Body of pancreas (tissue), 4 donors: ENCODE measurements at regions not wholly inside any gene's neighbourhood (a gene's known extent, or its start where the extent isn't known, plus 50 kb on each side); places are given as distances from the start of the nearest gene placed in this dataset.

Source experiments
- ATAC-seq: fragments of 150-250 bp; one replicate; pipeline ENCODE4 v1.9.1; 2016
- DNase-seq, 4 donors: peaks; one replicate each; pipeline ENCODE4 v3.0.0-alpha.2; 2019
- H3K27ac ChIP-seq, 4 donors: fragments of 200-600 bp; sonication (generic); 1 replicate in 3 of 4; 2 replicates in 1 of 4; pipeline versions ENCODE4 v1.5.1 to v1.6.1; 2016 to 2019; ENCODE audit warnings: mild to moderate bottlenecking in 1 of 4, mixed read lengths in 1 of 4, moderate library complexity in 1 of 4
- H3K27me3 ChIP-seq, 2 donors: fragments of 200-600 bp; sonication (generic); one replicate each; pipeline ENCODE4 v1.6.0; 2016; ENCODE audit warnings: mild to moderate bottlenecking in 1 of 2
- H3K36me3 ChIP-seq, 2 donors: fragments of 200-600 bp; sonication (generic); replicated peaks in 1 of 2; 2 replicates each; pipeline ENCODE4 v1.5.1; 2016; ENCODE audit warnings: low read depth in 2 of 2; ENCODE audit not compliant: insufficient read depth in 1 of 2
- H3K4me1 ChIP-seq: fragments of 200-600 bp; sonication (generic); one replicate; pipeline ENCODE4 v1.6.0; 2016
- H3K4me3 ChIP-seq, 2 donors: fragments of 200-600 bp; sonication (generic); 1 replicate in 1 of 2; 2 replicates in 1 of 2; pipeline ENCODE4 v1.5.1; 2016 to 2019
- H3K9me3 ChIP-seq, 3 donors: fragments of 200-600 bp; sonication (generic); 1 replicate in 2 of 3; 2 replicates in 1 of 3; pipeline ENCODE4 v1.5.1; 2016
- CTCF ChIP-seq, 7 experiments: fragments of 450-650 bp in 4 of 7; fragments of 200-600 bp in 3 of 7; sonication (generic) in 3 of 7; IDR thresholded peaks; one replicate each; pipeline ENCODE4 v1.5.1; 2016 to 2019; ENCODE audit warnings: antibody characterized with exemption in 7 of 7
- POLR2A ChIP-seq, 3 donors: fragments of 450-650 bp; IDR thresholded peaks; one replicate each; pipeline ENCODE4 v1.6.1; 2016; ENCODE audit warnings: antibody characterized with exemption in 3 of 3, mild to moderate bottlenecking in 2 of 3
- WGBS, 2 donors: methylation state at CpG; one replicate each; pipeline ENCODE4 v1.1.5; 2017; 5-methylcytosine and 5-hydroxymethylcytosine counted together
- intact Hi-C: fragments of 100-400 bp; cut with DNase I; formaldehyde crosslinking; loops from one replicate; pipeline ENCODE4 v1.15.1; 2023

GRCh38 chr16:64149756-64150155 is 972.1 kb downstream of the CDH11 start:
- intact Hi-C loops = no loop called here
- no peak overlapping the region for H3K4me3 ChIP-seq
- 62 to 64% methylated on average over 2 of the region's 2 CpGs for WGBS, 2 donors
- no peaks in the 10 kb centered on the region for H3K36me3 ChIP-seq
- ATAC-seq (no peak), DNase-seq (no peak)
- TF ChIP-seq CTCF (IDR thresholded peaks at IDR 0.05) (no peak), POLR2A (IDR thresholded peaks at IDR 0.05) (no peak)
- no peak overlapping the region for H3K27ac ChIP-seq
- H3K27me3 ChIP-seq = no peaks in the 10 kb centered on the region
- H3K9me3 ChIP-seq = no peaks in the 10 kb centered on the region
- H3K4me1 ChIP-seq = no peaks in the 10 kb centered on the region

- Histone ChIP-seq H3K36me3 (no peaks in the 10 kb centered on the region), H3K9me3 (no peaks in the 10 kb centered on the region), H3K27me3 (no peaks in the 10 kb centered on the region), H3K27ac (no peak overlapping the region), H3K4me3 (no peak overlapping the region), H3K4me1 (no peaks in the 10 kb centered on the region)
- no peak for TF ChIP-seq CTCF (IDR thresholded peaks at IDR 0.05)
- no peak for TF ChIP-seq POLR2A (IDR thresholded peaks at IDR 0.05)
- no peak for DNase-seq
- ATAC-seq = no peak
- intact Hi-C loops = no loop called here
- 59 to 62% methylated on average over 1 of the region's 1 CpG for WGBS, 2 donors
Measured at GRCh38 chr16:64148356-64148755, 973.5 kb downstream of the CDH11 start.

GRCh38 chr16:64147941-64148340 is 973.9 kb downstream of the CDH11 start:
- Histone ChIP-seq H3K36me3 (no peaks in the 10 kb centered on the region), H3K4me3 (no peak overlapping the region), H3K27ac (no peak overlapping the region), H3K9me3 (no peaks in the 10 kb centered on the region), H3K27me3 (no peaks in the 10 kb centered on the region), H3K4me1 (no peaks in the 10 kb centered on the region)
- intact Hi-C loops = no loop called here
- DNase-seq (no peak), ATAC-seq (no peak)
- WGBS, 2 donors = 74 to 78% methylated on average over 3 of the region's 3 CpGs
- no peak for TF ChIP-seq CTCF (IDR thresholded peaks at IDR 0.05)
- TF ChIP-seq POLR2A (IDR thresholded peaks at IDR 0.05) = no peak

GRCh38 chr16:64144617-64145016 is 977.2 kb downstream of the CDH11 start:
- Histone ChIP-seq H3K27ac (no peak overlapping the region), H3K36me3 (no peaks in the 10 kb centered on the region), H3K4me1 (no peaks in the 10 kb centered on the region), H3K9me3 (no peaks in the 10 kb centered on the region), H3K4me3 (no peak overlapping the region), H3K27me3 (no peaks in the 10 kb centered on the region)
- intact Hi-C loops = no loop called here
- ATAC-seq (no peak), DNase-seq (no peak)
- WGBS, 2 donors = 49 to 68% methylated on average over 2 of the region's 2 CpGs
- no peak for TF ChIP-seq CTCF (IDR thresholded peaks at IDR 0.05)
- no peak for TF ChIP-seq POLR2A (IDR thresholded peaks at IDR 0.05)

- Histone ChIP-seq H3K9me3 (no peaks in the 10 kb centered on the region), H3K27me3 (no peaks in the 10 kb centered on the region), H3K36me3 (no peaks in the 10 kb centered on the region), H3K4me1 (no peaks in the 10 kb centered on the region), H3K27ac (no peak overlapping the region), H3K4me3 (no peak overlapping the region)
- ATAC-seq (no peak), DNase-seq (no peak)
- TF ChIP-seq CTCF (IDR thresholded peaks at IDR 0.05) = no peak
- TF ChIP-seq POLR2A (IDR thresholded peaks at IDR 0.05) = no peak
- 77 to 86% methylated on average over 2 of the region's 2 CpGs for whole genome bisulfite sequencing, 2 donors
- intact Hi-C loops = no loop called here
Measured at GRCh38 chr16:64138621-64139020, 983.2 kb downstream of the CDH11 start.
